D721Med (cell line): ENCODE measurements at regions not wholly inside any gene's neighbourhood (a gene's known extent, or its start where the extent isn't known, plus 50 kb on each side); places are given as distances from the start of the nearest gene placed in this dataset.

Source experiments
- DNase-seq: peaks from one replicate; pipeline ENCODE4 v3.0.0; 2011; ENCODE audit warnings: low spot score; ENCODE audit not compliant: insufficient read length
- FAIRE-seq: peaks from 2 replicates; lab custom pipeline; 2011; peaks lifted over from hg19 to GRCh38; lab: Jason Lieb, UNC
- TF ChIP-seq, protein P1 (sequence below): IDR thresholded peaks from 2 replicates; pipeline ENCODE4 v1.5.1; 2012; ENCODE audit warnings: mild to moderate bottlenecking, control low read depth; ENCODE audit not compliant: insufficient read depth; ENCODE audit errors: missing control alignments

- TF ChIP-seq, protein P1, sequence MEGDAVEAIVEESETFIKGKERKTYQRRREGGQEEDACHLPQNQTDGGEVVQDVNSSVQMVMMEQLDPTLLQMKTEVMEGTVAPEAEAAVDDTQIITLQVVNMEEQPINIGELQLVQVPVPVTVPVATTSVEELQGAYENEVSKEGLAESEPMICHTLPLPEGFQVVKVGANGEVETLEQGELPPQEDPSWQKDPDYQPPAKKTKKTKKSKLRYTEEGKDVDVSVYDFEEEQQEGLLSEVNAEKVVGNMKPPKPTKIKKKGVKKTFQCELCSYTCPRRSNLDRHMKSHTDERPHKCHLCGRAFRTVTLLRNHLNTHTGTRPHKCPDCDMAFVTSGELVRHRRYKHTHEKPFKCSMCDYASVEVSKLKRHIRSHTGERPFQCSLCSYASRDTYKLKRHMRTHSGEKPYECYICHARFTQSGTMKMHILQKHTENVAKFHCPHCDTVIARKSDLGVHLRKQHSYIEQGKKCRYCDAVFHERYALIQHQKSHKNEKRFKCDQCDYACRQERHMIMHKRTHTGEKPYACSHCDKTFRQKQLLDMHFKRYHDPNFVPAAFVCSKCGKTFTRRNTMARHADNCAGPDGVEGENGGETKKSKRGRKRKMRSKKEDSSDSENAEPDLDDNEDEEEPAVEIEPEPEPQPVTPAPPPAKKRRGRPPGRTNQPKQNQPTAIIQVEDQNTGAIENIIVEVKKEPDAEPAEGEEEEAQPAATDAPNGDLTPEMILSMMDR, result no peak
- DNase-seq, result no peak
- FAIRE-seq, result no peak
Observed at GRCh38 chr14:89493406-89493805, 76.4 kb upstream of the FOXN3 start.

DNA sequence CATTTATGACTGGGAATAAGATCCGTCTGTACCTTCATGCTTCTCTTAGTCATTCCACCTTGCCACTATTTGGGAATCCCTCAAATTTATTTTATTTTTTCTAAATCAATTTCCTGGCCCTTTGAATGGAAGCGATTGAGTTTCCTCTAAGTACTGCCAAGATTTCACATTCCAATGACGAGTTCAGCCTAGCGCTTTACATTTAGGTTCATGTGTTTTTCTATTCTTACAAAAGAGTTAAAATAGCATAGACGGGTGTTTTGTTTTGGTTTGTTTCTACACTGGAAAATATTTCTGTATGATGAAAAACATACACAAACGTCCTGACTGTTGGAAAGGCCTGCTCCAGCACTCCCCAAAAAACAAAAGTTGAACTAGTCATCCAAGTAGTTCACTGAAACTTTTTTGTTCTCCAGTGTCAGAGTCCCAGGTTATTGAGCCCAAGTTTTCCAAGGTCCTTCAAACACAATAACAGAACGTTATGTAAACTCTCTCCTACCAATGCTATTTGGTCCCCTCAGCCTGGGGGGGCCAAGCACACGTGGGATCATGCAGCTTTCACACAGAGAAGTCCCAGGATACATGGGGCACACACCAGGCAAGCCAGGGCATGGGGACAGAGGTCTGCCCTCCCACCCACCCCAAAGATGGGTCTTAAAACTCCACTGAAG, 74.8 kb upstream of the FOXN3 start:
- FAIRE-seq, result no peak
- TF ChIP-seq, protein P1, result no peak

GRCh38 chr14:89490466-89490865, 73.4 kb upstream of the FOXN3 start:
- no peak for FAIRE-seq
- TF ChIP-seq, protein P1, result no peak

More for the DNA sequence above, 74.8 kb upstream of the FOXN3 start:
- DNase-seq, result no peak

GRCh38 chr14:89489761-89490437, 72.9 kb upstream of the FOXN3 start:
- TF ChIP-seq, protein P1, result no peak
- FAIRE-seq, result no peak
- no peak for DNase-seq

More at GRCh38 chr14:89490466-89490865, 73.4 kb upstream of the FOXN3 start:
- no peak for DNase-seq

GRCh38 chr14:89486961-89487360, 69.9 kb upstream of the FOXN3 start:
- FAIRE-seq, result no peak
- no peak for DNase-seq
- TF ChIP-seq, protein P1, result no peak

DNA sequence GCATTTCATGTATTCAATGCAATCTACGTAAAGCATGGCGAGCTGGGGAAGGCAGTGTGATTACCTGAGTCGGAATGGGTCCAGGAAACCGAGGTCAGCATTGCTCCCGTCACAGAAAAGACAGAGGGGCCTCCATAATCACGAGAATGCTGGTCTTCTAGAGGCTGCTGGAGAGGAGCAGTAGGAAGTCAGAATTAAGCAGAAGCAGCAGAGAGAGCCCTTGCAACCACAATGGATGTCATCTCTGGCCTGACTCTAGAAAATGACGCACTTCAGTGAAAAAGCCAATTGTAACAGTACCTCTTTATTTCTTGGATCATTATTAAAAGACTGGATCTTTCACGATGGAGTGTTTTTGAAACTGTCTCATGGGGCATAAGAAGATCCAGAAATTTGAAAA, 69.5 kb upstream of the FOXN3 start:
- no peak for FAIRE-seq
- no peak for DNase-seq
- TF ChIP-seq, protein P1, result no peak

DNA sequence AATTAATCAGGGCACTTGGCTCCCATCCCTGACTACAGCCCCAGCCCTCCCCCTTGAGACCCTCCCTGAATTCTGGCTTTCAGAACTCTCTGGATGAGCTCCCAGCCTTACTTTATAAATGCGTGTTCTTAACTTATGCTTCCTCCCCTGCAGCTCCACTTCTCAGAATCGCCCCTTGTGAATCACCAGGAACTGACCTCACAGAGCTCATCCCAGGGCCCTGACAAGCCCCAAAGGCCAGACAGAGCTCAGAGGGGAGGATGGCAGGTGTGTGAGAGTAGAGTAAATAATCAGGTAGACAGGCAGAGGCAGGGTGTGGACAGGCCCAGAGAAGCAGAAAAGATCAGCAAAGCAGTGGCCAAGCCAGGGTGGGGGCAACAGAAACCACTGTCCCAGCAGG, 68.2 kb upstream of the FOXN3 start:
- no peak for DNase-seq
- TF ChIP-seq, protein P1, result no peak
- no peak for FAIRE-seq
